ENCODE measurements at regions not wholly inside any gene's neighbourhood (a gene's known extent, or its start where the extent isn't known, plus 50 kb on each side); places are given as distances from the start of the nearest gene placed in this dataset.
"Not testable (repeated sequence)": the region's sequence is repeated elsewhere in the genome, so short reads cannot be mapped to it uniquely, and the experiment has no call there.

DNA sequence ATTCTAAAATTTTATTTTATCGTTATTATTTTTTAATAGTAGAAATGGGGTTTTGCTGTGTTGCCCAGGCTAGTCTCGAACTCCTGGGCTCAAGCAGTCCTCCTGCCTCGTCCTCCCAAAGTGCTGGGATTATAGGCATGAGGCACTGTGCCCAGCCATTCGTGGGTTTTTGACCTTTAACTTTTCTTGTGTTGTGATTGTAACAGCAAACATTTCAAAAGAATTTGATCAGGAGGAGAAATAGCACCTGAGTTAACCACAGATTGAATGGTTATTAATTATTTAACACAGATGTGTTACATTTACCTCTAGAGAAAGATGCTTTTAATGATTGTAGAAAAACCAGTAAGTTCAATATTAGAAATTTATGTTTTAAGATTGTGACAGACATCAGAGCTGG is 132.0 kb downstream of the HAUS1 start:
- no peak for DNase-seq

DNA sequence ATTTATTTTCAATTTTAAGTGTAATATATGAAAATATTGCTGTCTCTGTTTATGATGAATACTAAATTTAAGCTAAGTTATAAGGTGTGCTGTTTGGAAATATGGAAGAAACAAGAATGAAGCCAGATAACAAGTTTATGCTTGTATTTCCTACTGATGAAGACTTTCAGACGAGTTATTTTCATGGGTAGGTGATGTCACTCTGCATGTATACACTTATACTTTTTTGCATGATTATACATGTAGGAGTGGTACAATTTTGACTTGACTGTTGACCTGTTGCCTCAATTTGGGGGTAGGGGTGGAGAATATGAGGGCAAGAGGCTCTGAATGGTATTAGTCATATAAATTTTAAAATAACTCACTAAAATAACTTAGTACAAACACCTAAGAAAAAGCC is 133.7 kb downstream of the HAUS1 start:
- DNase-seq: no peak

DNA sequence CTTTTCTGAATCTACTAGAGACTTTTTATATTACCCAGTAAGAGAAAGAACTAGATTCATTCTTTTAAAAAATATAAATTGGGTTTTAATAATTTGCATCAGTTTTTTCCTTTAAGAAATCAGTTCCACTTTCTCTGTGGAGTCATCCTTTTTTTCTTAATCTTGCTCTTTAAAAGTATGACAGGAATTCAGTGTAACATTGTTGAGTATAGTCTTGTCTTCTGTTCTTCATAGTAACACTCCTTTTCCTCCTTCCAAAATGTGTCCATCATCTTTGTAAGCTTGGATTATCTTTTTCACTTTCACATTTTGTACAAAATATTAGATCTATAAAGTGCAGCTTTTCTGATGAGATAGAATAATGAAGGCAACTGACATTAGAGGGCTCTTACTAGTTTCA is 135.4 kb downstream of the HAUS1 start:
- DNase-seq: no peak

DNA sequence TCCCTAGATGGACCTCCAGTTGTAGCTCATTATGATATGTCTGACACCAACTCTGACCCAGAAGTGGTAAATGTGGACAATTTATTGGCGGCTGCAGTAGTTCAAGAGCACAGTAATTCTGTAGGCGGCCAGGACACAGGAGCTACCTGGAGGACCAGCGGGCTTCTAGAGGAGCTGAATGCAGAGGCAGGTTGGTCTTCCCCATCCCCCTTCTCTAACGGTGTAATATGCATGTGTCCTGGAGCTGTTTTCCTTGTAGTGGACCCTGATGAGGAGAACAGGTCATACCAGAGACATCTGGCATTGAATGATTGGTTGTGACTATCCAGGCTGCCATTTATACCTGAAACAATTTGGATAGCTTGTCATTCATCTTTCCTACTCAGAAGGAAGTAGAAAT is 135.8 kb downstream of the HAUS1 start:
- DNase-seq: no peak

DNA sequence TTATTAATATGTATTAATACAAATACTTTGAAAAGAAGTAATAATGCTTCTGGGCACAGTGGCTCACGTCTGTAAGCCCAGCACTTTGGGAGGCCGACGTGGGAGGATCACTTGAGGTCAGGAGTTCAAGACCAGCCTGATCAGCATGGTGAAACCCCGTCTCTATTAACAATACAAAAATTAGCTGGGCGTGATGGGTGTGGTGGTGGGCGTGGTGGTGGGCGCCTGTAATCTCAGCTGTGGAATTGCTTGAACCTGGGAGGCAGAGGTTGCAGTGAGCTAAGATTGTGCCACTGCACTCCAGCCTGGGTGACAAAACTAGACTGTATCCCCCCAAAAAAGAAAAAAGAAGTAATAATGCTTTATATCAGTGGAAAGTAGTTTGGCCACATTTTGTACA is 137.2 kb downstream of the HAUS1 start:
- not testable (repeated sequence) for DNase-seq

DNA sequence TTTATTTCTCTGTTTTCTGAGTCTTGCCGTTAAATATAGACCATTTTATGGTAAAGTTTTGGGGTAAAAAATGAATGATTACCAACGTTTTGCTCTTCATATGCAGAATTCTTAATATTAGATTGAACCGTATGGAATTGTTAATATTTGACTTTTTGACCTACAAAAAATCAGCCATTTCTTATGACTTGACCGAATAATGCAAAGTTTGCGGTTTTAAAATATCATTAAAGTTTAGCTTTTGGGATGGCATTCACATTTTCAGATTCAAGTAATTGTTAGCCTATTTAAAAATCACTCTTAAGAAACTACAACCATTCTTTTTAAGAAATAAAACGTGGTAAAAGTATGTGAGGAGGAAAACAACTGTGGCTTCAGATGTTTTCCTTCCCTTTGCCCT is 138.0 kb downstream of the HAUS1 start:
- DNase-seq: no peak

DNA sequence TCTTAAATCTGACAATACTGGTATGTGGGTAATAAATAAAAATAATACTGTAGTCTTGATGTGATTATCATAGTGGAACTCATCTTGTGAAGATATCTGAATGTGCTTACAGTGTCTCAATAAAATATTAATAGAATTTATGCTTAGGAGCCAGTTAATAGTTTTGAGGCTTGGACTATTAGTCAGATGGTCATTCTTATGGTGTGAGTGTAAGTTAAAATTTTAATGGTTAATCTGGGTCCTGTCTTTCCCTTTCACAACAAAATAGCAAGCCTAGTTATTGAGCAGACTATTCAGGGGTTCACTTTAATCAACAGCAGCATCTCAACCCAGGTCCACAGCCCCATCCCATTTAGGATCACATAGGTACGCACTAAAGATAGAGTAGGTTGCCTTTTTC is 138.9 kb downstream of the HAUS1 start:
- no peak for DNase-seq

DNA sequence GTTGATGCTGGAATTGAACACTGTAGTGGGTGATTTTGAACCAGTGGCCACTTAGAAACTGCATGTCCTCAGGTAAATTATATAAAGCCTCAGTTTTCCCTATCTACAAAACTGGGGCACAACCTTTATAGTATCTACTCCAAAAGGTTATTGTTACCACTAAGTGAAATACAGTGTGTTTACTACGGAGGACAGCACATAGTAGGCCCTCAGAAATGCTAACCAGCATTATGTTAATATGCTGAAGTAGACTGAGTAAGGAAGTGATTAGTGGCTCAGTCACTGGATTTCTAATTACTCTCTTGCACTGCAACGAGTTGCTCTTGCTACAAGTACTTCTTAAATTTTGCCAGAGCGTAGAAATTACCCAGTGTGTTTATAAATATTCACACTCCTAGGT is 139.5 kb downstream of the HAUS1 start:
- no peak for DNase-seq

DNA sequence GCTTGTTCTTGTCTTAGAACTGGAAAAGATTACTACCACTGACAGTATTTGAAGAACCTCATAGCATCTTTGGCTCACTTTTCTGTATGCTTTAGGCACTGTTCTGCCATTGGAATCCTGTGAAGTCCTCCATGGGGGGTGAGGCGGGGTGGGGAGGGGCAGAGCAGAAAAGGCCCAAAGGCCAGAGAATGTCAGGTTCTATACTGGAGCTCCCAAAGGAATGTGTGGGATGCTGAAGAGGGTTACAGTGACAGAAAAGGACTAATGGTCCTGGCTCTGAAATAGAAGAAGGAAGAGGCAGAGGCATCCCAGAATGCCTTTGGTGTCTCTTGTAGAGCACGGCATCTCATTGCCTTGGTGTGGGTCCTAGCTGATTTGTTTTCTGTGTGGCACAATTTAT is 141.9 kb downstream of the HAUS1 start:
- DNase-seq: no peak

DNA sequence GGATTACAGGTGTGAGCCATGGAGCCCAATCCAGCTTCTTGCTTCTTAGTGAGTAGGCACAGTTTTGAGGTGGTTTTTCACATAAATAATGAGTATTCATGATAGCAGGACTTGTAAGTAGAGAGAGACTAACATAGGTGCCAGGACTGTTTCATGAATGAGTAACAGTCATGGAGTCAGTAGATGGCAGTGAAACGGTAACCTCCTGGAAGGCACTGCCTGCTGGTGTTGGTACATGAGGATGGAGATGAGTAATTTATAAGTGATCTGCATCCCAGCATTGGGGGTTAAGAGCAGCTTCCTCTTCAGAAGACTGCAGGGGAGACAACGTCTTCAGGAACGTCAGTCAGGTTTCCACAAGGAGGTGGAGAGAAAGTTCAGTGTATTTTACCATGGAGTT is 143.8 kb downstream of the HAUS1 start:
- no peak for DNase-seq

DNA sequence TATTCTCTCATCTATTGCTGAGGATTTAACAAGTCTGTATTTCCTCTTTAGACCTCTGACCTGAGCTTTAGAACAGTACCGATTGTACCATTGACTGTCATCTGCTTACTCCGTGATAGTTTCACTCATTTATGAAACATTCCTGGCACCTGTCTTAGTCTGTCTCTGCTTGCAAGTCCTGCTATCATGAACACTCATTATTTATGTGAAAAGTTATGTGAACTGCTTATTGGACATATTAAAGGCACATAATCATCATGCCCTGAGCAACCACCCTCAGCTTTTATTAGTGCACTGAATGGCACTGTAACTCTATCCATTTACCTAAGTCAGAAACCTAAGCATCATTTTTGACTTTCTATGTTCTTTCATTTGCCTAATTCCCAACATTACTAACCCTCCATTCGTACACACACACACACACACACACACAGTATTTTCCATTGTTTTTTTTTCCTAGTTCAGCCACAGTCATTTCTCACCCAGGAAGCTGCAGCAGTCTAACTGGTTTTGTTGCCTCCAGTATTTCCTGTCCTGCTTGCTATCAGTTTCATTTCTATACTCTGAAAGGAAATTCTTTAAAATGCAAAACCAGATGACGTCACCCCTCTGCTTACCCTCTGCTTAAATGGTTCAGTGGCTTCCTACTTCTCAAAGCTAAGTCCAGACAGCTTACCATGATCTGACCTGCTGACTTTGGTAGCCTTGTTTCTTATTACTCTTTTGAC is 146.1 kb downstream of the HAUS1 start:
- peak; percentile 23 to 44 for DNase-seq

DNA sequence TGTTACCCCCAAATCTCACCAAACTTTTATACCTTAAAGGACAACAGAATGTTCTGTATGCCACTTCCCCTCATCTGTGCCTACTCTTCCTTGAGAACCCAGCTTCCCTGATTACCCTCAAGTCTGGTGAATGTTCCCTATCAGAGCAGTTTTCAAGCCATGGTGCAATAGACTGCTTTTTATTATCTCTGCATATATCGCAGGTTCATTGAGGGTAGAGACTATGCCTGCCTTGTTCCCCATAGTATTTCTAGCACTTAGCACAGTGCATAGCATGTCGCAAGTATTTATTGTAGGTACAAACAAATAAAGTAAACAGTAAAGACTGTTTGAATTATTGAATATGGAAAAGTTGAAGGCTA is 146.6 kb downstream of the HAUS1 start:
- DNase-seq: no peak

DNA sequence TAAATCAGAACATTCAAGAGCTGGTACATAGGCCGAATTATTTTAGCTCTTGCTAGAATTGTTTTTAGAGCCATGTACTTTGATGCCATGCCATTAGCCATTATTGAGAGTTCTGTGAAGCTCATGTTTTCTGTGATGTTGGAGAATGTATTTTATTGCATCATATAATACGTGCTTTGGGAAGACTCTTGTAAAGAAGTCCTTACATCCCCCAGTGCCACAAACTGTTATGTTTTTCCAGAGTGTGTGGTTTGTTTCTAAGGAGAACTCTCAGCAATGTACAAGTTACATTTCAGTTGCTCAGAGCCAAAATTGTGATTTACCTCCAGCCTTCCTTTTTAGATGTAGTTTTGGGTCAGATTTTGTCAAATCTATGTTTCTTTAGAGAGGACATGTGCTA is 148.6 kb downstream of the HAUS1 start:
- no peak for DNase-seq

DNA sequence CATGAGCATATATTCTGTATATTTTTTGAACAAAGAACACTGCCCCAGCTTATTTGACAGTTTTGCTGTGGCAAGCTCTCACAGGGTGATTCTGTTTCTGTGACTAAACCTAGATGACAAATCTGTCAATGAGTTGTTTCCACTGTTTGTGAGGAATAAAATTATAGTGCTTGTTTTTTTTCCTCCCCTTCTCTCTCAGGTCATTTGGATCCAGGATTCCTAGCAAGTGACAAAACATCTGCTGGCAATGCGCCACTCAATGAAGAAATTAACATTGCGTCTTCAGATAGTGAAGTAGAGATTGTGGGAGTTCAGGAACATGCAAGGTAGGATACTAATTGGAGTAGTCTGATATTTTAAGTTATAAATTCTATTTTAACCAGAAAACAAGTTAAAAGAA is 149.3 kb downstream of the HAUS1 start:
- DNase-seq: no peak

DNA sequence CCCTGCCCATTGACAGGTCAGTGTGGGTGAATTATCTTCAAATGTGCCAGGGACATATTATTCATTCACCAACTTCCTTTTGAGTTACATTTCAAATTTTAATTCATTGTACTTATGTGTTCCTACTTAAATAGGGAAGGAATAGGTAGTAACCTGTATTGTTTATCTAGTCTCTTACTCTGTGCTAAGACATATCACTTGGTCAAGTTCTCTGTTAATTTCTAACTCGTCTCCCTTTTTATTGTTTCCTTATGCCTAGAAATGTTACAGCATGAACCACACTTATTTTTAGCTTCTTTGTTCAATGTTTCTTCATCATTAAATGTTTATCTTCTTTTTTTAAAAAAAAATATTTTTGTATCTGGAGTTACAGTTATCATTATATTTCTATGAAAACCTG is 151.9 kb downstream of the HAUS1 start:
- DNase-seq: no peak

DNA sequence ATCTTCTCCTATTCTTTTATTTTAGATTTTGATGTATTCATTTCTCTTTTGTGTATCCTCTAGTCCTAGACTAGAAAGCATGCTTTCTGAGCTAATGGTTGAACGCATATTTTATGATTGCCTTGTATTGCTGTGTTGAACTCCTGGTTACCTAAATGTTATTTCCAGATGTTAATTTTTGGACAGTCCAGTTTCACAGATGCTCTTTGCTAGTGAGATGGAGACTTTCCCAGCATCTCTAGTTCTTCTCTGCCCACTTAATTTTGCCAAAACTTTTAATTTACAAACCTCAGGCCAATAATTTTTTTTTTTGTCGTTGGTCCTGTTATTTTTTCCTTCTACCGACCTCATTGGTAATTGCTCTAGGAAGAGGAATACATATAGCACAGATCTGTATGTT is 153.2 kb downstream of the HAUS1 start:
- DNase-seq: no peak

DNA sequence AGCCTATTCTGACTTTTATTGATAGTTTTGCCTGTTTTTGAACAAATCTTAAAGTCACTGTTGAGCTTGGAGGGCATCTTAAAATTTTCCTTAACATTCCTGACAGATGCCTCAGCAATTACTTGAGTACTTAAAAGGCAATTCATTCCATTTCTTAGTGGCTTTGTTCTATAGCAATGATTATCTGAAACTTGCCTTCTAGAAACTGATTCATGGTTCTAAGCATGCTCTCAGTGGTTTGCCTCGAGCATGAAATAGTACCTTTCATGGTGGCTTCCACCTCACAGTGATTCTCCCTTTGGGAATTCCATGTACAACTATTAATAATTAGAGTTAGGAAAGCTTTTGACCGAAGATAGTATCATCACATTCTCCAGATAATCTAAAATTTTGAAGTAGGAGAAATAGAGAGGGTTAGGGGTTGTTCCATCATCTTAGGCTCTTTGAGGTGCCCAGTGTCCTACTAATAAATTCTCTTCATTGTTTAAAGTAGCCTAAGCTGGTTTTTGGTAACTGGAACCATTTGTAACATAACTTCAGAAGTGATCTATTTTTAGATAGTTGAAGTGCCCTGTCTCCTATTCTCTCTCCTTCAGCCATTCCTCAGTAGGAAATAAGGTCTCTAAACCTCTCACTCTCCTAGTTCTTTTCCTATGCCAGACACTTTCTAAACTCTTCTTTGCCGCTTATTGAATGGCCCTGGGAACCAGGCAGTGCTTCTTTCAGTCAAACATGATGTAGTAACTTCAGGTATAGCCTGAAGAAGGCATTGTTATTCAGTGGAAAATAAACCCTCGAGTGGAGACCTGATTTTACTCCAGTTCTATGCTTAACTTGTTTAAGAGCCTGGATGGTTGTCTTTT is 156.1 kb downstream of the HAUS1 start:
- no peak for DNase-seq

DNA sequence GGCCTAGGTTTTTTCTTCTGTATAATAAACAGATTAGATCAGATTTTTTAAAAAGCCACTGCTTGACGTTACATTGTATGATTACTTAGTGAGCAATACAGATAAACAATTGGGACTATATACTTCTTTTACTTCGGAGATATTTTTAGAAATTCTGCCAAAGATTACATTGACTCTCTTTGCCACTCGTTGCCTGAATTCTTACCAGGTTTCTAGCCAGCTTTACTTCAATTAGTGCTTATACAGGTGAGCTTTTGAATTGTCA is 156.6 kb downstream of the HAUS1 start:
- DNase-seq: no peak

DNA sequence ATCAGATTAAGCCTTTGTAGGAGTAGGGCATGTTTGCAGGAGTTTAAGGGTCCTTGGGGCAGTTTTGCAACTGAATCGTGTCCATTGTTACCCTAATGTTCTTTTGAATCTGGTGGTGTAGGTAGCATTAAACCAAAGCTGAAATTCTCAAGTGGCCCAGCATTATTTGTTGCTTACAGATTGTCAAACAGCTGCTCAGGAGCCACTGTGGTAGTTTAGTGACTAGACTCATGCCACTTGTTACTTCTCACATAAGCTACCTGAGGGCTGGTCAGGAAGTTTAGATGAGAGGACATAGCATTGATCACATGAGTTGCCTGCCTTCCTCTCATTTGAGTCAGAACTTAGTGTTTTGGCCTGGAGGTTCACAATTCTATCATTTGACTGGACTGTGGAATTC is 157.6 kb downstream of the HAUS1 start:
- DNase-seq: no peak

DNA sequence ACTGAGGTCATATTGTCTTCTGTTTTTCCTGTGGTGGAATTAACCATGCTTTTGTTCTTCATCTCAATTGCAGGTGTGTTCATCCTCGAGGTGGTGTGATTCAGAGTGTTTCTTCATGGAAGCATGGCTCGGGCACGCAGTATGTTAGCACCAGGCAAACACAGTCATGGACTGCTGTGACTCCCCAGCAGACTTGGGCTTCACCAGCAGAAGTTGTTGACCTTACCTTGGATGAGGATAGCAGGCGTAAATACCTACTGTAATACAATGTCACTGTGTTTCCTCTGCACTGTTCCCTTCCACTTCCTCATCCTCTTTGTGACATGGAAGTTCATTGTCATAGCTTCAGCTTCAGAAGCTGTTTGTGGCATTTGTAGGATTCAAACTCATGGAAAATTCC is 158.7 kb downstream of the HAUS1 start:
- no peak for DNase-seq

DNA sequence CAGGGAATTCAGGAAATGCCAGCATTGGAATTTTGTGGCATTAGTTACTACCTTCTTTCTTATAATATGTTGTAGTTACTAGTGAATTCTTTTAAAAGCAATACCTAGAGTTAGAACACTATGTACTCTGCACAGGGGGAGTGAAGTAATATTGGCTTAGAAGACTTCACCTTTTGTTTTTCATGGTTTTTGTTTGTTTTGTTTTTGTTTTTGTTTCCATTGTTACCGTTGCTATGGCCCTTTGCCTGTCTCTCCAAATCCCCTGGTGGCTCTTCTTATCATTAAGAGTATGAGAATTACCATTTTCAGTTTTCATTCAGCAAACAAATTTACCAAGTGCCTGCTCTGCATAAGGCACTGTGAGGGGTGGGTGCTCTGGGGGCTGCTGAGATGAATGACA is 160.1 kb downstream of the HAUS1 start:
- no peak for DNase-seq

DNA sequence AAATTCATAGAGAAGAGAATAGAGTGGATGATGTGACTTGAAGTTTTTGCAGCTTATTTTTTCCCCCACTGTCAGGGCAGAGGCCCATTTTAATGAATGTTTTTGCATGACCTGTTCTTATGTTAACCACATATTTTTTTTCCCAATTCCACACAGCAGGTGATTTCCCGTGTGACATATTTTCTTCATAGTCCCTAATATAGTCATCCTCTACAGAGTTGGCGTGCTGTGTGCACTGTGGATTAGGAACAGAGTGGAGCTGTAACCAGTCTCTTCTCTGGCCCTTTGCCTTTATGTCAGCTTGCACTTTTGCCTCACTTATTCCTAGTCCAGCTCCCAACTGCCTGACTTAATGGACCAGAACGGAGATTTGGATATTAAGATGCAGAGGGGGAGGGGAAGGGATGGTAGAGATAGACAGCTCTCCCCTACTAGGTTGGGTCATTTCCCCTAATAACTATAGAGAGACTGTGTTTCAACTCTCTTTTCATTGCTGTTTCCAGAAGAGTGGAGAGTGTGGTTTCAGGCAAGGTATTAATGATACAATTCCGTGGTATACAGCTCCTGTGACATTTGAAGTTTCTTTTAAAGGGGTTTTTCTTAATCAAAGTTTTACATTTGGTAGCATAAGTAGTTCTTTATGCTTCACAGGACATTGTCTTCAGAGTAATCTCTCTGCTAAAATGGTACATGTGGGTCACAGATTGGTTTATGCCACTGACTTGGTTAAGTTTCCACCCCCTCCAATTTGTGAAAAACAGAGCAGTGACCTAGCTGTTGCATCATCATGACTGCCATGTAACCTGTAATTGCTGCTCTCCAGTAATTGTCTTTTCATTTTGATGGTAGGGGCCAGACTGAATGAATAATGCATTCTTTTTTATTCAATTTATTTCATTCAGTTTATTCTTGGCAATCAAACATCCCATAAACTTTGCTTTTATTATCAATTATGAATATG is 161.3 kb downstream of the HAUS1 start:
- no peak for DNase-seq

DNA sequence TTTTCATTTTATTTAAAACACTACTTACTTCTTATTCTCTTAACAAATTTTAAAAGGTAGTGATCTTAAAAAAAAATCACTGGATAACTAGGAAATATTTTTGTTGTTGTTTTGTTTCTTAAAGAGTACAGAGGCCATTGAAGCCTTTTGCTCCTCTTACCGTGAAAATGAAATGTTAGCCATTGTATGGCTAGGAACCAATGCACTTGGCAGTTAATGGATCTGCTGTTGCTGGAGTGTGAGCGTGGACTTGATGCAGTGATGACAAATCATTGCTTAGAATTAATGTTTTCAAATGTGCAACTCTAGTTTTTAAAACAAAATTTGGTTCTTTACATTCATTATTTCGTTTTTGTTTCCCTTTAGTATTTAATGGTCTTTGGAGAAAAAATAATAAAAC is 162.3 kb downstream of the HAUS1 start:
- no peak for DNase-seq

DNA sequence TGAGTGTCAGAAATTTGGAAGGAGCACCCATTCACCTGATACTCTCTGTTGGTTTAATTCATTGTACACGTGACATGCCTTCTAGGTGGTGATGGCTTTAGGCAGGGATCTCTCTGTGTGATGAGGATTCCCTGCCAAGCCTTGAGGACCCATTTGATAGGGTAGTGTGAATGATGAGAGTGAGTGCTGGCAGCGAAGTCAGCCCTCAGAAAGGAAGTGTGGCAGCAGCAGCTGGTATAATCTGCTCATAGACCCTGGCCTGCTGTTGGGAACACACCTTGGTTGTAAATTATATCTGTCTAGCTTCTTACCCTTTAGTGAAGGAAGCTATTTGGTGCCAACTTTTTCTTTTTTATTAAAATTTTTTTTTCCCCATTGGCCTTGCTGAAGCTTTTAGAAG is 164.5 kb downstream of the HAUS1 start:
- no peak for DNase-seq
